Activated CD8-positive, alpha-beta T cell treated with anti-CD3 and anti-CD28 coated beads, Interleukin-2, amount 10 ng/mL, durations not matched to agents 7 days and 5 days (primary cell): ENCODE measurements at regions not wholly inside any gene's neighbourhood (a gene's known extent, or its start where the extent isn't known, plus 50 kb on each side); places are given as distances from the start of the nearest gene placed in this dataset.

ENCODE experiments used
- ATAC-seq: fragments of 150-1000 bp; cut with Tn5 transposase; one replicate; pipeline ENCODE4 v1.10.0; 2021; ENCODE audit warnings: moderate library complexity
- CTCF ChIA-PET: fragments of 350-600 bp; sonication (Branson Sonifier 250); formaldehyde crosslinking; loops from one replicate; lab custom pipeline; 2021; ENCODE audit warnings: antibody characterized with exemption; lab: Charles Lee
- POLR2A ChIA-PET: fragments of 350-600 bp; sonication (Branson Sonifier 250); formaldehyde crosslinking; loops from one replicate; lab custom pipeline; 2021; ENCODE audit warnings: antibody characterized with exemption; lab: Charles Lee
- DNase-seq: peaks from one replicate; pipeline ENCODE4 v3.0.0-alpha.2; 2020
- H3K27ac Mint-ChIP-seq: one replicate; pipeline ENCODE4 v1.8.0; 2021; ENCODE audit warnings: mild to moderate bottlenecking, mixed read lengths
- H3K27me3 Mint-ChIP-seq: one replicate; pipeline ENCODE4 v1.8.0; 2021; ENCODE audit warnings: low read depth, mixed read lengths
- H3K36me3 Mint-ChIP-seq: one replicate; pipeline ENCODE4 v1.8.0; 2021; ENCODE audit warnings: low read depth, mixed read lengths
- H3K4me1 Mint-ChIP-seq: one replicate; pipeline ENCODE4 v1.8.0; 2021; ENCODE audit warnings: low read depth, mixed read lengths
- H3K4me3 Mint-ChIP-seq: one replicate; pipeline ENCODE4 v1.8.0; 2021; ENCODE audit warnings: mild to moderate bottlenecking, mixed read lengths
- H3K9me3 Mint-ChIP-seq: one replicate; pipeline ENCODE4 v1.8.0; 2022; ENCODE audit warnings: mixed read lengths; ENCODE audit not compliant: insufficient read depth

- ChIA-PET CTCF (no interaction called here), POLR2A (no interaction called here)
- H3K27ac Mint-ChIP-seq, result no peak overlapping the region
- no peaks in the 10 kb centered on the region for H3K27me3 Mint-ChIP-seq
- H3K4me1 Mint-ChIP-seq, result peaks cover 5% of the 10 kb centered on the region
- ATAC-seq, result no peak
- H3K36me3 Mint-ChIP-seq, result no peaks in the 10 kb centered on the region
- DNase-seq, result no peak
- no peak overlapping the region for H3K4me3 Mint-ChIP-seq
- no peaks in the 10 kb centered on the region for H3K9me3 Mint-ChIP-seq
Observed at GRCh38 chr21:39010629-39011404, 172.4 kb downstream of the PSMG1 start.

- Mint-ChIP-seq H3K4me1 (peaks cover 11% of the 10 kb centered on the region), H3K4me3 (no peak overlapping the region), H3K27me3 (no peaks in the 10 kb centered on the region), H3K9me3 (no peaks in the 10 kb centered on the region), H3K27ac (no peak overlapping the region), H3K36me3 (no peaks in the 10 kb centered on the region)
- POLR2A ChIA-PET, result no interaction called here
- ATAC-seq, result no peak
- CTCF ChIA-PET, result no interaction called here
- DNase-seq, result no peak
Observed at GRCh38 chr21:39009587-39010225, 173.5 kb downstream of the PSMG1 start.

- POLR2A ChIA-PET, result no interaction called here
- Mint-ChIP-seq H3K4me1 (peaks cover 27% of the 10 kb centered on the region), H3K36me3 (no peaks in the 10 kb centered on the region), H3K27me3 (no peaks in the 10 kb centered on the region), H3K9me3 (no peaks in the 10 kb centered on the region), H3K27ac (no peak overlapping the region), H3K4me3 (no peak overlapping the region)
- DNase-seq (no peak), ATAC-seq (no peak)
- CTCF ChIA-PET, result no interaction called here
Observed at GRCh38 chr21:39007985-39008384, 175.3 kb downstream of the PSMG1 start.

- ChIA-PET POLR2A (no interaction called here), CTCF (no interaction called here)
- no peak overlapping the region for H3K27ac Mint-ChIP-seq
- H3K36me3 Mint-ChIP-seq, result no peaks in the 10 kb centered on the region
- H3K27me3 Mint-ChIP-seq, result no peaks in the 10 kb centered on the region
- ATAC-seq, result no peak
- peaks cover 27% of the 10 kb centered on the region for H3K4me1 Mint-ChIP-seq
- no peak overlapping the region for H3K4me3 Mint-ChIP-seq
- H3K9me3 Mint-ChIP-seq, result no peaks in the 10 kb centered on the region
- no peak for DNase-seq
Observed at GRCh38 chr21:39007532-39007931, 175.7 kb downstream of the PSMG1 start.

DNA sequence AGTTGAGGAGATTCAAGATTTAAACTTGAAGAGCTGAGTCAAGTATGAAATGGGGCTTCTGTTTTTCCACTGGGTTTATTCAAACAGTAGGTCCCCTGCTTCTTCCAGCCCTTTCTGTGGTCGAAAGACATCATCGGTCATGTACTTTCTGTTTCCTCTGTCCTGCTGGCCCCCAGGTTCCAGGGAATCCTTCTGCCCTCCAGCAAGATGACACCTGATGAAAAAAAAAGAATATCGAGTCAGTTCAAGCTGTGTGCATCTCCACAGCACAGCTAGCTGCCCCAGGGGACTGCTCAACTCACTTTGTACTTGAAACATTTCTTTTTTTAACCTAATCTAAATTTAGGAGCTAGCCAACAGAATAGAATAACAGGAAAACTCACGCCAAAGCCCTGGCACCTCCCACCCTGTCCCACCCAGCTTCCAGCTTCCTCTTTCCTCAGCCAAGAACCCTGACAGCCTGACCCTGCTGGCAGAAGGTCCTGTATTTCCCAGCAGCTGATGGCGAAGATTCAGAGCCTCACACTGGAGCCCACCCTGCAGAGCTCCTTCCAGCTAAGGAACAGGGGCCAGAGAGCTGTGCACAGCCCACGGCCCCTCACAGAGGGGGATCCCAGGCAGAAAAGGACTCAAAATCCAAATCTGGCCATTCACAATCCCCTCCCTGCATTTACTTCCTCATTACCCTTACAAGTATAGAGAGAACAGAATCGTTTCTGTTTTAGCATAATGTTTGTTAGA is 176.5 kb downstream of the PSMG1 start:
- peaks cover 27% of the 10 kb centered on the region for H3K4me1 Mint-ChIP-seq
- no peak overlapping the region for H3K4me3 Mint-ChIP-seq
- ChIA-PET POLR2A (no interaction called here), CTCF (interaction anchor here (2.6 kb wide), 1 partner anchor 20 kb away, joined by 9 read pairs; no protein-coding TSS in a partner anchor)
- no peaks in the 10 kb centered on the region for H3K9me3 Mint-ChIP-seq
- no peaks in the 10 kb centered on the region for H3K27me3 Mint-ChIP-seq
- no peak overlapping the region for H3K27ac Mint-ChIP-seq
- no peaks in the 10 kb centered on the region for H3K36me3 Mint-ChIP-seq
- DNase-seq (no peak), ATAC-seq (no peak)

GRCh38 chr21:39005502-39005787 is 177.8 kb downstream of the PSMG1 start:
- Mint-ChIP-seq H3K9me3 (no peaks in the 10 kb centered on the region), H3K4me1 (peaks cover 31% of the 10 kb centered on the region), H3K27me3 (no peaks in the 10 kb centered on the region), H3K27ac (no peak overlapping the region), H3K4me3 (no peak overlapping the region), H3K36me3 (no peaks in the 10 kb centered on the region)
- ChIA-PET POLR2A (no interaction called here), CTCF (interaction anchor here (1.5 to 2.6 kb wide), 2 partner anchors 19 to 271 kb away, joined by 4 to 9 read pairs; no protein-coding TSS in a partner anchor)
- no peak for ATAC-seq
- DNase-seq, result no peak

DNA sequence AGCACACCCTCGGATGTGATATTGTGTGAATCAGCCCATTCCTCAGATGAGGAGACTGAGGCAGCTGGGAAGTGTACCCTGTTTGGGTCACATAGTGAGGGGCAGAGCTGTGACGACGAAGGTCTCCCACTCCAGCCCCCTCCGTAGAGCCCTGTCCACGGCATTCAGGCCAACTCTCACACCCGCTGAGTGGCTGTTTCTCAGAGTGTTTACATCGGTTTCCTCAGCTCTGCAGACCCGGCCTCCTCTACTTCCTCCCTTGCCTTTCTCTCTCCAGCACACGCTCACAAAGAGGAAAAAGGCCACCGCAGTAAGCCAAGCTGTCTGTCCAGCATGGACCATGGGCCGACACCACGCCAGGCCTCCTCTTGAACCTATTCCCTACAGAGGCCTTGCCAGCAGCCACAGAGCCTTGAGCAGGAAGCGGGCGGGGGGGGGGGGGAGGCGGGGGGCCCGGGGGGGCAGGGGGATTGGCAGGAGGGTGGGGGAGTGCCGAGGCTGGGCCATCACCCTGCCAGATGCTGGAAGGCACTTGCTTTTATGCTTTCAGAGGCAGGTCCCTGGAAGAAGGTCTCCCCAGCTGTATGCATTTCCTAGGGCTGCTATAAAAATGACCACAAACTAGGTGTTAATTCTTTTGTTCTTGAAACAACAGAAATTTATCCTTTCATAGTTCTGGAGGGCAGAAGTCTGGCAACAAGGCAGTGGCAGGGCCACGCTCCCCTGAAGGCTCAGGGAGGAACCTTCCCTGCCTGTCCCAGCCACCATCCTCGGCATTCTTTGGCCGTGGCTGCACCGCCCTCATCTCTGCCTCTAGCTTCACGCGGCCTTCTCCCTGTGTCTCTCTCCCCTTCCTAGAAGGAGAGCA is 178.4 kb downstream of the PSMG1 start:
- H3K9me3 Mint-ChIP-seq, result no peaks in the 10 kb centered on the region
- H3K36me3 Mint-ChIP-seq, result no peaks in the 10 kb centered on the region
- CTCF ChIA-PET, result interaction anchor here (1.5 to 2.6 kb wide), 2 partner anchors 18 to 270 kb away, joined by 4 to 9 read pairs; no protein-coding TSS in a partner anchor
- no peaks in the 10 kb centered on the region for H3K27me3 Mint-ChIP-seq
- peaks cover 32% of the 10 kb centered on the region for H3K4me1 Mint-ChIP-seq
- no peak overlapping the region for H3K4me3 Mint-ChIP-seq
- H3K27ac Mint-ChIP-seq, result peak overlapping the region; percentile 84
- POLR2A ChIA-PET, result interaction anchor here (0.9 to 1.1 kb wide), 2 partner anchors 20 to 235 kb away, joined by 3 read pairs; no protein-coding TSS in a partner anchor
- DNase-seq, result peak; percentile 24
- peak; percentile 66 for ATAC-seq

DNA sequence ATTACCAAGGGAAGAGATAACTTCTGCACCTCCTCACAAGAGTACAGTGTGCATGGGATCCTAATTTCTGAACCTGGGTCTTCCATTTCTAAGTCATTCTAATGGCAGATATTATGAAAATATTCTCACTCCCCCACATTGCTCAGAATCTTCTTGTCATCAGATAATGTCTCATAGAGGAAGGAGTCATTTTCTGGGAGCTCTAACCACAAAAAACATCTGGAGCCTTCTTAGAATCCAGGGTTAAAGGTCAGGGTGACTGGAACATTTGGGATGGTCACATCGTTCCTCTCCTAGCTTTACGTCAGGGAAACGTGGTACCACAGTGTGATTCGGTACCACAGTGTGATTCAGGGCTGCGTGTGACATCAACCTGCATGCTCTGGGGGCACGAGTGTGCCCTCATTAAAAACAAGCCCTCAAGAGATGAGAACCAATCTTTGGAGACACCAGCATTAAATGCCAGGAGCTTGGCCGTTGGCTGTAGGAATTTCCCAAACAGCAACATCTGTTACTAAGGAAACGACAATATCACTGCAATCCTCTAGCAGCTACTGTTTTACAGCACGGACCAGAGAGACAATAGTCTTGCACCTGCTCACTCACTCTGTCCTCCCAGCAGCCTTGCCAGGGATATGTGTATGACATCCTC is 179.1 kb downstream of the PSMG1 start:
- Mint-ChIP-seq H3K9me3 (no peaks in the 10 kb centered on the region), H3K36me3 (no peaks in the 10 kb centered on the region), H3K4me1 (peaks cover 32% of the 10 kb centered on the region), H3K27ac (peak overlapping the region; percentile 84), H3K27me3 (no peaks in the 10 kb centered on the region), H3K4me3 (no peak overlapping the region)
- no peak for DNase-seq
- ATAC-seq, result peak; percentile 13
- CTCF ChIA-PET, result interaction anchor here (1.5 to 2.6 kb wide), 2 partner anchors 18 to 270 kb away, joined by 4 to 9 read pairs; no protein-coding TSS in a partner anchor
- POLR2A ChIA-PET, result interaction anchor here (0.9 to 1.1 kb wide), 2 partner anchors 19 to 234 kb away, joined by 3 read pairs; no protein-coding TSS in a partner anchor

DNA sequence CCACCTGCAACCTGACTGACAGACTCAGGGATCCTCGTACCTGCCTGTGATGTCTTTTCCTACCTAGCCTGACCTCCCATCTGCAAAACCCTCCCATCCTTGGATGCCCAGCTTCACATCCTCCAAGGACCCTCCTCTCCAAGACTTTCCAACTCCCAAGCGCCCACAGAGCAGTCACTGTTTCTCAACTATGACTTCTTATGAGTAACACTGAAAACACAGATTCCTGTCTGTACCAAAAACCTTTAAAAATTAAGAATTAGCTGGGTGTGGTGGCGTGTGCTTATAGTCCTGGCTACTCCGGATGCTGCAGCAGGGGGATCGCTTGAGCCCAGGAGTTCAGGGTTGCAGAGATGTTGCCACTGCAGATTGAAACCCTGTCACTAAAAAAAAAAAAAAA is 181.9 kb downstream of the PSMG1 start:
- ATAC-seq, result no peak
- H3K4me3 Mint-ChIP-seq, result no peak overlapping the region
- H3K27me3 Mint-ChIP-seq, result peaks cover 4% of the 10 kb centered on the region
- no peaks in the 10 kb centered on the region for H3K36me3 Mint-ChIP-seq
- H3K9me3 Mint-ChIP-seq, result no peaks in the 10 kb centered on the region
- H3K27ac Mint-ChIP-seq, result no peak overlapping the region
- ChIA-PET POLR2A (no interaction called here), CTCF (no interaction called here)
- peaks cover 44% of the 10 kb centered on the region for H3K4me1 Mint-ChIP-seq
- no peak for DNase-seq

DNA sequence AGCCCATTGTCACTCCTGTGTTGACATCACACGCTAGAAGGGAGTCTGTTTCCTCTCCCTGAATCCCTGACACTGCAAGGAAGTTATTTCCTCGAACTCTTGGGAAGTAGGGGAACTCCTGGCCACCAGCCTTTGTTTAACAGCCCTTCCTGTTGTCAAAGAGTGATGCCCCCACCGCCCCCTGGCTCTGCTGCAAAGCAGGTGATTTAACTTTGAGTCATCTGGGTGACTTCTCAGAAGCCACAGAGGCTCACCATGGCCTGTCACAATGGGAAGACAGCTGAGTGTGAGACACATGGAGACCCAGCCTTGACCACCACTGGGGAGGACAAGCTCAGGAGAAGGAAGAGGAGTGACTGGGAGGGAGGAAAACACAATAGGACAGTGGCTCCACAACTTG is 182.8 kb downstream of the PSMG1 start:
- Mint-ChIP-seq H3K9me3 (no peaks in the 10 kb centered on the region), H3K27ac (no peak overlapping the region), H3K4me3 (no peak overlapping the region), H3K36me3 (no peaks in the 10 kb centered on the region), H3K27me3 (peaks cover 4% of the 10 kb centered on the region), H3K4me1 (peaks cover 48% of the 10 kb centered on the region)
- DNase-seq, result peak; percentile 30
- no peak for ATAC-seq
- ChIA-PET POLR2A (interaction anchor here (0.5 kb wide), 1 partner anchor 19 kb away, joined by 4 read pairs; no protein-coding TSS in a partner anchor), CTCF (interaction anchor here (0.9 kb wide), 1 partner anchor 15 kb away, joined by 3 read pairs; no protein-coding TSS in a partner anchor)

- no peaks in the 10 kb centered on the region for H3K36me3 Mint-ChIP-seq
- H3K27ac Mint-ChIP-seq, result no peak overlapping the region
- no peak overlapping the region for H3K4me3 Mint-ChIP-seq
- peaks cover 37% of the 10 kb centered on the region for H3K4me1 Mint-ChIP-seq
- ChIA-PET POLR2A (no interaction called here), CTCF (no interaction called here)
- H3K9me3 Mint-ChIP-seq, result no peaks in the 10 kb centered on the region
- no peak for DNase-seq
- H3K27me3 Mint-ChIP-seq, result peaks cover 4% of the 10 kb centered on the region
- ATAC-seq, result no peak
Observed at GRCh38 chr21:38999161-38999560, 184.1 kb downstream of the PSMG1 start.
